ENCODE measurements at regions not wholly inside any gene's neighbourhood (a gene's known extent, or its start where the extent isn't known, plus 50 kb on each side); places are given as distances from the start of the nearest gene placed in this dataset.

GRCh38 chr7:132655131-132655727, 79.0 kb upstream of the PLXNA4 start (continued):
- TF ChIP-seq HNF4G (IDR thresholded peaks at IDR 0.05) (no peak), NR2F2 (IDR thresholded peaks at IDR 0.05) (peak; percentile 38)

GRCh38 chr7:132654150-132654549, 77.9 kb upstream of the PLXNA4 start:
- no peak overlapping the region for H3K4me3 ChIP-seq (ENCODE audit: low read depth in 1 of 3, low read length in 3 of 3)
- no peaks in the 10 kb centered on the region for H3K4me1 ChIP-seq (ENCODE audit: control insufficient read depth in 4 of 4, insufficient read depth in 4 of 4, low read length in 3 of 4)
- DNase-seq (ENCODE audit: low spot score), result no peak
- TF ChIP-seq REST (IDR thresholded peaks at IDR 0.05) (no peak), HNF4A (conservative IDR thresholded peaks at IDR 0.05) (no peak), CTCF (IDR thresholded peaks at IDR 0.05; ENCODE audit: low read depth, low read length, missing input control) (peak; percentile 28), HNF4G (IDR thresholded peaks at IDR 0.05) (no peak), ATF3 (IDR thresholded peaks at IDR 0.05) (no peak), RAD21 (IDR thresholded peaks at IDR 0.05) (peak; percentile 19 to 40)
- H3K27me3 ChIP-seq (ENCODE audit: control insufficient read depth in 4 of 4, insufficient read depth in 4 of 4, low read length in 3 of 4), result no peaks in the 10 kb centered on the region
- WGBS, result 49% methylated on average over 3 of the region's 3 CpGs
- H3K36me3 ChIP-seq (ENCODE audit: control insufficient read depth in 4 of 4, insufficient read depth in 3 of 4, low read depth in 1 of 4, low read length in 3 of 4), result no peaks in the 10 kb centered on the region
- no peak overlapping the region for H3K9ac ChIP-seq (ENCODE audit: low read depth in 1 of 2, low read length in 2 of 2)
- no peaks in the 10 kb centered on the region for H3K9me3 ChIP-seq (ENCODE audit: control insufficient read depth in 4 of 4, low read length in 3 of 4)
- no peak overlapping the region for H3K27ac ChIP-seq (ENCODE audit: low read depth in 1 of 2, low read length in 2 of 2)

- Histone ChIP-seq H3K36me3 (ENCODE audit: control insufficient read depth in 4 of 4, insufficient read depth in 3 of 4, low read depth in 1 of 4, low read length in 3 of 4) (no peaks in the 10 kb centered on the region), H3K4me1 (ENCODE audit: control insufficient read depth in 4 of 4, insufficient read depth in 4 of 4, low read length in 3 of 4) (no peaks in the 10 kb centered on the region), H3K4me3 (ENCODE audit: low read depth in 1 of 3, low read length in 3 of 3) (no peak overlapping the region), H3K27me3 (ENCODE audit: control insufficient read depth in 4 of 4, insufficient read depth in 4 of 4, low read length in 3 of 4) (no peaks in the 10 kb centered on the region), H3K9me3 (ENCODE audit: control insufficient read depth in 4 of 4, low read length in 3 of 4) (no peaks in the 10 kb centered on the region), H3K9ac (ENCODE audit: low read depth in 1 of 2, low read length in 2 of 2) (no peak overlapping the region), H3K27ac (ENCODE audit: low read depth in 1 of 2, low read length in 2 of 2) (no peak overlapping the region)
- no peak for DNase-seq (ENCODE audit: low spot score)
- 75% methylated on average over 4 of the region's 4 CpGs for WGBS
- no peak for TF ChIP-seq HNF4G (IDR thresholded peaks at IDR 0.05)
- TF ChIP-seq HNF4A (conservative IDR thresholded peaks at IDR 0.05), result no peak
- no peak for TF ChIP-seq YY1 (IDR thresholded peaks at IDR 0.05)
- TF ChIP-seq EGR1 (IDR thresholded peaks at IDR 0.05; ENCODE audit: low read depth in 2 of 2), result no peak
- TF ChIP-seq JUND (IDR thresholded peaks at IDR 0.05), result no peak
- TF ChIP-seq NR2F2 (IDR thresholded peaks at IDR 0.05), result no peak
- no peak for TF ChIP-seq ZBTB33 (IDR thresholded peaks at IDR 0.05)
- no peak for TF ChIP-seq ATF3 (IDR thresholded peaks at IDR 0.05)
- TF ChIP-seq REST (IDR thresholded peaks at IDR 0.05), result no peak
- no peak for TF ChIP-seq FOXA1 (IDR thresholded peaks at IDR 0.05)
- no peak for TF ChIP-seq SP1 (IDR thresholded peaks at IDR 0.05)
- TF ChIP-seq RAD21 (IDR thresholded peaks at IDR 0.05), result no peak
- TF ChIP-seq GABPA (IDR thresholded peaks at IDR 0.05 in 1 of 2, conservative IDR thresholded peaks at IDR 0.05 in 1 of 2), result no peak
- TF ChIP-seq TAF1 (conservative IDR thresholded peaks at IDR 0.05), result no peak
These were observed 77.2 kb upstream of the PLXNA4 start for GRCh38 chr7:132653366-132653930.
